T-helper 9 cell (primary cell): ENCODE measurements at regions not wholly inside any gene's neighbourhood (a gene's known extent, or its start where the extent isn't known, plus 50 kb on each side); places are given as distances from the start of the nearest gene placed in this dataset.

Experiments
- DNase-seq: peaks from one replicate; pipeline ENCODE4 v3.0.0-alpha.2; 2020

DNA sequence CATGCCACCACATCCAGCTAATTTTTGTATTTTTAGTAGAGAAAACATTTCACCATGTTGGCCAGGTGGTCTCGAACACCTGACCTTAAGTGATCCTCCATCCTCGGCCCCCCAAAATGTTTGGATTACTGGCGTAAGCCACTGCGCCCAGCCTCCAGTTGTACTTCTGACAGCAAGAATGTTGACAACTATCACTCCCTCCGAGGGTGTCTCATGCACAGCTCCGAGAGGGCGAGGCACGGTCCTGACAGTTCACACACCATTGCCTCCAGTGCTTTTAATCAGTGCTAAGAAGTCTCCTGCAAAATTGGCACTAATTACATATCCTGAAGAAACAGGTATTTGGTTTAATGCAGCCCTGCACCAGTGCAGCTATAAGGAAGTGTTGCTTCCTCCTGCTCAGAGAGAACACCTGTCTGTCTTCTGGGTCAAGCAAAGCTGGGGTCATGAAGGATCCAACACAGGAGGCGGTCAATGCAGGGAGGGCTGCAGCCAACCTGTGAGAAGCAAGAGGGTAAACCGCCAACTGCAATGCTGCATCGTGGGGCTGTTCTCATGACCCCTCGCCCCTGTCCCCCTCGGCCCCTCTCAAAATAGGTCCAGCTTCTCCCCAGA is 184.0 kb downstream of the MED10 start:
- DNase-seq = no peak

DNA sequence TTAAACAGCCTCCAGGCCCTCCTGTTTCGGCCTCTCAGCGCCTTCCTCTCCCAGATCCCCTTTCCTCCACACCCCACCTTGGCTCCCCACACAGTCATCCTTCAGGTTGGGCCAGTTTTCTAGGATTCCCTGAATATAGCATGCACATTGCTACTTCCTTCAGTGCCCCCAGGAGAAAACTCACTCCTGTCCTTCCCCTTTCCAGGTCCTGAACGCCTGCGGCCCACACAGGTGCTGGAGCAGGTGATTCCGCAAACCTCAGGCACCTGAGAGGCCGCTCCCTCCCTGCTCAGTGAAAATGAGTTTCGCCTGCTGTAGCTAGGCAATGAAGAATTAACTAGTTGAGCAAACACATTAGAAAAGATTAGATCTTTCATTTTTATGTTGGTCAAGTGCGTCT is 185.0 kb downstream of the MED10 start:
- no peak for DNase-seq

- DNase-seq = no peak
Measured at GRCh38 chr5:6190838-6191237, 187.5 kb downstream of the MED10 start.

- no peak for DNase-seq
Measured at GRCh38 chr5:6188976-6189375, 189.4 kb downstream of the MED10 start.

DNA sequence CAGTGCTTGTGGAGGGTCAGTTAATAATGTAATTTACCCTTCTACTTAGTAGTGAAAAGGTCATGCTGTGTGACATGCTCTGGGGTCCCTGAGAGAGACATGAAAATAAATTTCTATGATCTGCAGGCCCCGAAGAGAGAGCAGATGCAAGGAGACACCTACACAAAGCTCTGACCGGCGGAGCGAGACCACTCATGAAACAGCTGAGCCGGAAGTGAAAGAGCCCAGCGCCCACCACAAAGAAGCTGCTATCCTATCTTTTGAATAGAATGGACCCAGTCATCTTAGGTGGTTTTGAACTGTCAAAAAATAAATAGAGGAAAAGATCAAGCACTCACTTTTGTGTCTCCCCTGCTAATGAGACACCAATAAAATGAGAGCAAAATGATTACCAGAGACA is 190.0 kb downstream of the MED10 start:
- no peak for DNase-seq

GRCh38 chr5:6187501-6187900 is 190.8 kb downstream of the MED10 start:
- no peak for DNase-seq

- no peak for DNase-seq
Measured at GRCh38 chr5:6185574-6185973, 192.8 kb downstream of the MED10 start.

DNA sequence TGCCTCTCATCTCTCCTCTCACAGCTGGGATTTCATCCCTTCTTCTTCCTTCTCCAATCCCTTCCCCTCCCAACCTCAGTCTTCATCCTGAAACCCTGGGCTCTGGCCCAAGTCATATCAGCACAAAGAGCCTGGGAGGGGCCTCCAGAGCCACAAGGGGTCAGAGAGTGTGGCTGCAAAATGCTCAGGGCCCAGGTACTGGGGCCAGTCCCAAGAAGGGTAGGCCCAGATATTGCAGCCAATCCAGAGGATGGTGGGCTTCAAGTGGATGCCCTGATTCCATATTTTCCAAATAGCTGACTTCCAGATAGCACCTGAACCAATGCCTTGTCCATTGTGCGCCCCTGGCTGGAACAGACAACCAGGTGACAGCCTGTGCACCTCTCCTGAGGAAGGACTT is 193.9 kb downstream of the MED10 start:
- no peak for DNase-seq

GRCh38 chr5:6183391-6184390 is 194.7 kb downstream of the MED10 start:
- DNase-seq = no peak

DNA sequence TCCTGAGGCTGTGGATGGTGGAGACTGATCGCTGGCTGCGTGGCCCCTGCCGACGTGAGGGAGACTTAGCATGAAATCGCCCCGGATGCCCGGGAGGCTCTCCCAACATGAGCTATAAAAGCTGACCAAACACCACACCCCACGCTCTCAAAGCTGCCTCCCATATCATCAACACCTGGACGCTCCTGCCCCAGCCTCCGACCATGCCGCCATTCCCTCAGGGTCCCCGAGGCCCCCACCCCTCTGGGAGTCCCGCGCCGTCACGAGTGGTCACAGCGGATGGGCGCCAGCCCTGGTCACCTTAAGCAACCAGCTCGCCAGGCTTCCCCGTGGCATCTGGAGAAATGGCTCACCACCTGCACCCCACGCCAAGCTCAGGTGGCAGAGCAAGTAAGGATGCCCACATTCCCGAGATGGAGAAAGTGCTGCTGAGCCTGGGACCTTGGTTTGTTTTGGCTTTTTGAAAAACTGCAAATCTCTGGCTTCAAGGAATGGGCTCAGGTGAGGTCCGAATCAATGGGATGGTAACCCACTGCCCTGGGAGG is 196.0 kb downstream of the MED10 start:
- DNase-seq = no peak

GRCh38 chr5:6181871-6182270 is 196.5 kb downstream of the MED10 start:
- DNase-seq = no peak

DNA sequence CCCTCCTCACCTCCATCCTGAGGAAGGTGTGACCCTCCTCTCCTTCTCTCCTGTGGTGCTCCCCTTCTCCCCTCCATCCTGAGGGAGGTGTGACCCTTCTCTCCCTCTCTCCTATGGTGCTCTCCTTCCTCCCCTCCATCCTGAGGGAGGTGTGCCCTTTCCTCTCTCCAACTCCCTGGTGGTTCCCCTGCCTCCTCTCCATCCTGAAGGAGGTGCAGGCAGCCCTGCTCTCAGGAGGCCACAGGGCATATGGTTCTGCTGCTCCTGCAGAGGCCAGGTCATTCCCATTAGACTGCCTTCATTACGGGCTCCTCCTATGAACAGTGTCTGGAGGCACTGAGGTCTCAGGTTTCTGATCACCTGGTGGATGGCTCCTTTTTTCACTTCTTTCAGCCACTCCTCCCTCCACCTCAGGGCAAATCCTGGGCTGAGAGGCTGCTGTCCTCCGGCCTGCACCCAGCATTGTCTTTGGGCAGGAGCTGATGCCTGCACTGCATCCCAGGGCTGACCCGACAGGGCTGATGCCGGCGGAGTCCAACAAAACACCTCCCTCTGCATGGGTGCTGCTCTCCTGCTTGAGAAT is 197.1 kb downstream of the MED10 start:
- no peak for DNase-seq

- no peak for DNase-seq
Measured at GRCh38 chr5:6180231-6180872, 198.0 kb downstream of the MED10 start.

DNA sequence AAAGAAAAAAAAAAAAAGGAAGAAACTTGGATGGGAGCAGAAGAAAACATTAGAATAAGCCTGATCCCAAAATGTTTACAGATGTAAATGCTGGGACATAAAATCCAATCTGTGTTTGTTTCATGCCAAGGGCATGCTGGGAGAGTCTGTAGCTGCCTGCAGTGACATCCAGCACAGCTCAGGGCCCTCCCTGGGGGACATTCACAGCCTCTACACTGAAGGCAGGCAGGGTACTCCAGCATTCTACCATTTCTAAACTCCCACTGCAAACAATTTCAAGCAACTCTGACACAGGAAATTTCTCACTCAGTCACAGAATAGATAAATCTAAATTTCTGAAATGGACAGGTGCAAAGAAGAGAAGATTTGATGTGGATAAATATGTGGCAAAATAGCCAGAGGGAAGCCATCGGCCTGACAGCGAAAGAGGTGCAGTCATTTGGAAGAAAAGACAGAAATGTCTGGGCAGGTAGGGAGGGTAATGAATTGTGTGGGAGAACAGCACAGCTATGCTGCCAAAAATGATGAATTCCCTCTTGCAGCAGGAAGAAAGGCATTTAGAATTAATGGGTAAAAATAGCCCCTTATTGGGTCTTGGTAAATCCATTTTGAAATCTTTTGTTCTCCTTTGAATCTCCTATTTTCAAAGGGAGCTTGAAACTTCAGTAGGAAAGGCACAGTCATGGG is 199.4 kb downstream of the MED10 start:
- no peak for DNase-seq

DNA sequence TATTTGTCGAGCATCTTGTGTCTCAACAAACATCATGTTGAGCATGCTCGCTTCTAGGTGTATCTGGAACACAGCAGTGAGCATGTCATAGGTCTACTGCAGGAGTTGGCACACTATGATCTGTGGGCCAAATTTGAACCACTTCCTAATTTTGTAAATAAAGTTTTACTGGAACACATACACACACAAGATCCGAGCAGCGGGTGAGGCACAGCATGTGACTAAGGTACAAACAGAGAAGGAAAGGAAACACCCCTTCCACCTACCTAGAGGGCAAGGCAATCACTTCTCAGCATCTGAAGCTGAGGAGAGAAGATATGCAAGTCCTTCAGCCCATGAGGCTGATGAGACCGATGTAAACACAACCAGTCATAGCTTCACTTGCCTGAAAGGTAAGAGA is 200.4 kb downstream of the MED10 start:
- no peak for DNase-seq

- no peak for DNase-seq
Measured at GRCh38 chr5:6176102-6176693, 202.1 kb downstream of the MED10 start.

DNA sequence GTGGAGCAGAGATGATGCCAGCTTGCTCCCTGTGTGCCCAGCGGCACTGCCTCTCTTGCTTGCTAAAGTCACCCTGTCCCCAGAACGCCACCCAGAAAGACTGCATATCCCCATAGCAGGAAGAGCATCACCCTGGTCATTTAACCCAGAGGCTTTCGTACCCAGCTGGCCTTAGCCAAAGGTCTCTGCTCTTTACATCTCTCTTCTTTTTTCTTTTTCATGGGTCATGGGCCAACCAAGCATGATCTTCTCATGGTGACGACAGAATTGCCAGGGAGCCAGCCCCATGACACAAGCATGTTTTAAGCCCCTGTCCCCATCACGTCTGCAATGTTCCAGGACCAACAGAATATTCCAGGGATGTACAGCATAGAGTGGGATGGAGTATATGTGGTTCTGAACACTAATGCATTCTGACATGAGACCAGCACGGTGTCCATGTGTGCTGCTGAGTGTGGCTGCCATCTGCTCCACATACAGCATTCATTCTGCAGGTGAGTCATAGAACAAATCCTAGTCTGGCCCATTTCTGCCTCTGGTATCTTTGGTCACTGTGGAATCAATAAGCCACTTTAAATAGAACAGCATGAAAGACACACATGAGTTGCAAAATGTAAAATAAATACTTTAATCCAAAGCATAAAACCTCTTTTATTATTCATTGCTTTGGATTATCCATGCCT is 203.0 kb downstream of the MED10 start:
- no peak for DNase-seq

GRCh38 chr5:6169660-6170059 is 208.7 kb downstream of the MED10 start:
- no peak for DNase-seq

- DNase-seq = no peak
Measured at GRCh38 chr5:6166698-6167394, 211.5 kb downstream of the MED10 start.

DNA sequence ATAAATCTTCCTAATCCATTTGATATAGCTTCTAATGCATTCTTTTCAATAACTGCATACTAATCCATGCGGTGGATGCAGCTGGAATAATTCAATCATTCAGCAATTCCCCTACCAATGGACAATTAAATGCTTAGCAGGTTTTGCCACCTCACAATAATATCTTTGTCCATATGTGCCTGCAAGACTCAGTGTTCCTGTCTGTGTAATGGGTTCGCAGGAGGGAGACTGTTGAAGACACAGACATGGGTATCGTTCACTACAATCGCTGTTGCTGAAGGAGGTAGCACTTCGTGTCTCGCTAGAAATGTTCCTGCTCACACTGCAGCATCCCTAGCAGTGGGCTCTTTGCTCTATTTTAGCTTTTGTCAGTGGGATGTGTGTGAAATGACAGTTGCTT is 214.4 kb downstream of the MED10 start:
- DNase-seq = no peak

GRCh38 chr5:6162175-6162574 is 216.2 kb downstream of the MED10 start:
- no peak for DNase-seq
